DND-41 (cell line): ENCODE measurements at regions not wholly inside any gene's neighbourhood (a gene's known extent, or its start where the extent isn't known, plus 50 kb on each side); places are given as distances from the start of the nearest gene placed in this dataset.

Experiments
- EZH2 ChIP-seq: IDR thresholded peaks from 3 replicates; pipeline ENCODE4 v1.6.1; 2012; ENCODE audit warnings: borderline replicate concordance, low read depth, mild to moderate bottlenecking, moderate library complexity, low read length, inconsistent platforms; ENCODE audit not compliant: severe bottlenecking
- TF ChIP-seq, protein P1 (sequence below): IDR thresholded peaks from 2 replicates; pipeline ENCODE4 v1.5.1; 2012; ENCODE audit warnings: borderline replicate concordance, low read length, moderate library complexity, mild to moderate bottlenecking; ENCODE audit not compliant: poor library complexity, severe bottlenecking; ENCODE audit errors: extremely low read depth

DNA sequence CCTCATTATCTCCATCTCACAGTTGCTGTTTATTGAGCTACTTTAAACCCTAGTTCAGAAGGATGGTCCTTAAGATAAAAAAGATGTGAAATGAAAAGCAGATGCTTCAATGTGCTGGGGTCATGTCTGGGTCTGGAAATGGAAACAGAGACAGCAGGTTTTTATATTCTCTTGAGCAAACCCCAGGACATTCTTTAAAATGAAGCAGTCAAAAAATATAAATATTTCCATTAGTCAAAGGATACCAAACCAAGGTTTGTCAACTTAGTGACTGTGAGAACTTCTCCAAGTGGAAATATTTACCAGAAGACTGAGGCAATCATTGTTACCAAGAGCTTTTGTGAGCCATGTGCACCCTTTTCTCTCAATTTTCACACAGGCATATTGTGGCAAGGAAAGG lies 102.5 kb upstream of the DIO2 start:
- no peak for TF ChIP-seq EZH2
- TF ChIP-seq, protein P1, sequence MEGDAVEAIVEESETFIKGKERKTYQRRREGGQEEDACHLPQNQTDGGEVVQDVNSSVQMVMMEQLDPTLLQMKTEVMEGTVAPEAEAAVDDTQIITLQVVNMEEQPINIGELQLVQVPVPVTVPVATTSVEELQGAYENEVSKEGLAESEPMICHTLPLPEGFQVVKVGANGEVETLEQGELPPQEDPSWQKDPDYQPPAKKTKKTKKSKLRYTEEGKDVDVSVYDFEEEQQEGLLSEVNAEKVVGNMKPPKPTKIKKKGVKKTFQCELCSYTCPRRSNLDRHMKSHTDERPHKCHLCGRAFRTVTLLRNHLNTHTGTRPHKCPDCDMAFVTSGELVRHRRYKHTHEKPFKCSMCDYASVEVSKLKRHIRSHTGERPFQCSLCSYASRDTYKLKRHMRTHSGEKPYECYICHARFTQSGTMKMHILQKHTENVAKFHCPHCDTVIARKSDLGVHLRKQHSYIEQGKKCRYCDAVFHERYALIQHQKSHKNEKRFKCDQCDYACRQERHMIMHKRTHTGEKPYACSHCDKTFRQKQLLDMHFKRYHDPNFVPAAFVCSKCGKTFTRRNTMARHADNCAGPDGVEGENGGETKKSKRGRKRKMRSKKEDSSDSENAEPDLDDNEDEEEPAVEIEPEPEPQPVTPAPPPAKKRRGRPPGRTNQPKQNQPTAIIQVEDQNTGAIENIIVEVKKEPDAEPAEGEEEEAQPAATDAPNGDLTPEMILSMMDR: no peak
